ENCODE measurements at regions not wholly inside any gene's neighbourhood (a gene's known extent, or its start where the extent isn't known, plus 50 kb on each side); places are given as distances from the start of the nearest gene placed in this dataset.

GRCh38 chr21:22253761-22254160, 1255.6 kb downstream of the NCAM2 start:
- intact Hi-C loops (cut with DNase I; ENCODE audit: low total_unique reads): loop anchor here (5.0 kb wide), 1 partner anchor 1386 kb away; no protein-coding TSS in a partner anchor
- H3K9me3 ChIP-seq: no peaks in the 10 kb centered on the region
- H3K4me3 ChIP-seq: no peak overlapping the region
- no peaks in the 10 kb centered on the region for H3K36me3 ChIP-seq
- TF ChIP-seq, protein P1, sequence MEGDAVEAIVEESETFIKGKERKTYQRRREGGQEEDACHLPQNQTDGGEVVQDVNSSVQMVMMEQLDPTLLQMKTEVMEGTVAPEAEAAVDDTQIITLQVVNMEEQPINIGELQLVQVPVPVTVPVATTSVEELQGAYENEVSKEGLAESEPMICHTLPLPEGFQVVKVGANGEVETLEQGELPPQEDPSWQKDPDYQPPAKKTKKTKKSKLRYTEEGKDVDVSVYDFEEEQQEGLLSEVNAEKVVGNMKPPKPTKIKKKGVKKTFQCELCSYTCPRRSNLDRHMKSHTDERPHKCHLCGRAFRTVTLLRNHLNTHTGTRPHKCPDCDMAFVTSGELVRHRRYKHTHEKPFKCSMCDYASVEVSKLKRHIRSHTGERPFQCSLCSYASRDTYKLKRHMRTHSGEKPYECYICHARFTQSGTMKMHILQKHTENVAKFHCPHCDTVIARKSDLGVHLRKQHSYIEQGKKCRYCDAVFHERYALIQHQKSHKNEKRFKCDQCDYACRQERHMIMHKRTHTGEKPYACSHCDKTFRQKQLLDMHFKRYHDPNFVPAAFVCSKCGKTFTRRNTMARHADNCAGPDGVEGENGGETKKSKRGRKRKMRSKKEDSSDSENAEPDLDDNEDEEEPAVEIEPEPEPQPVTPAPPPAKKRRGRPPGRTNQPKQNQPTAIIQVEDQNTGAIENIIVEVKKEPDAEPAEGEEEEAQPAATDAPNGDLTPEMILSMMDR (IDR thresholded peaks at IDR 0.05): no peak
- H3K27ac ChIP-seq: no peak overlapping the region
- DNase-seq: no peak
- no peaks in the 10 kb centered on the region for H3K4me1 ChIP-seq
- H3K27me3 ChIP-seq: no peaks in the 10 kb centered on the region

GRCh38 chr21:22258821-22259220, 1260.6 kb downstream of the NCAM2 start:
- Histone ChIP-seq H3K27me3 (no peaks in the 10 kb centered on the region), H3K27ac (no peak overlapping the region), H3K36me3 (no peaks in the 10 kb centered on the region), H3K9me3 (no peaks in the 10 kb centered on the region), H3K4me3 (no peak overlapping the region), H3K4me1 (no peaks in the 10 kb centered on the region)
- intact Hi-C loops (cut with DNase I; ENCODE audit: low total_unique reads): no loop called here
- TF ChIP-seq, protein P1 (IDR thresholded peaks at IDR 0.05): no peak
- no peak for DNase-seq

DNA sequence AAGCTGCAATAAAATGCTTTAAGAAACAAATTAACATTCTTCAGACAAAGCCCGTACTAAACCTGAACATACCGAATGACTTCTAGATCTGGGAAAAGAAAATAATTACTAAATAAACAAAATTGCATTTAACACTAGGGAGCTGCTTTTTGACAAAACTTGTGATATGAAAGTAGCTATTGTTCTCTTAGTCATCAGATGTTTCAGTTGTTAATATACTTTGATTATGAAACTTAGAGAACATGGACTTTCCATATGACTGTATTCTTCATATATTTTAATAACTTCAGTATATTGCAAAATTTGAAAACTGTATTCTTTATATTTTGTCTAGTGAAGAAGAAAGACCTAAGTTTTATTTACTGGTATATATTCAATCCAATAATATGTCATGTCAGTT, 1262.1 kb downstream of the NCAM2 start:
- intact Hi-C loops (cut with DNase I; ENCODE audit: low total_unique reads): no loop called here
- TF ChIP-seq, protein P1 (IDR thresholded peaks at IDR 0.05): no peak
- DNase-seq: no peak
- no peaks in the 10 kb centered on the region for H3K4me1 ChIP-seq
- no peaks in the 10 kb centered on the region for H3K36me3 ChIP-seq
- no peak overlapping the region for H3K4me3 ChIP-seq
- no peaks in the 10 kb centered on the region for H3K27me3 ChIP-seq
- H3K9me3 ChIP-seq: no peaks in the 10 kb centered on the region
- H3K27ac ChIP-seq: no peak overlapping the region

DNA sequence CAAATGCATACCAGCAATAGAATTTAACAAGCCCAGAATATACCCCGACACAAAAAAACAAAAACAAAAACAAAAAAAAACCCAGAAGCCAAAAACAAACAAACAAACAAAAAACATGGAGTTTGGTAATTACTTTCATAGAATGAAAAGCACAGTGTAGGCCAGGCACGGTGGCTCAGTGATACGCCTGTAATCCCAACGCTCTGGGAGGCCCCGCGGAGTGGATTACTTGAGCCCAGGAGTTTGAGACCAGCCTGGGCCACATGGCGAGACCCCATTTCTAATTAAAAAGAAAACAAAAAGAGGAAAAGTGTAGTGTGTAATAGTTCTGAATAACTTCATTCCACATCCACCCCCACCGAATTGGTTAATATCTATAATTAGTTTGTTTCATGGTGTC, 1265.7 kb downstream of the NCAM2 start:
- TF ChIP-seq, protein P1 (IDR thresholded peaks at IDR 0.05): no peak
- intact Hi-C loops (cut with DNase I; ENCODE audit: low total_unique reads): no loop called here
- H3K9me3 ChIP-seq: no peaks in the 10 kb centered on the region

GRCh38 chr21:22277341-22277740, 1279.1 kb downstream of the NCAM2 start:
- intact Hi-C loops (cut with DNase I; ENCODE audit: low total_unique reads): no loop called here
- TF ChIP-seq, protein P1 (IDR thresholded peaks at IDR 0.05): no peak
- no peaks in the 10 kb centered on the region for H3K4me1 ChIP-seq
- H3K4me3 ChIP-seq: no peak overlapping the region
- H3K27me3 ChIP-seq: no peaks in the 10 kb centered on the region
- H3K9me3 ChIP-seq: no peaks in the 10 kb centered on the region
- H3K27ac ChIP-seq: no peak overlapping the region
- no peak for DNase-seq
- no peaks in the 10 kb centered on the region for H3K36me3 ChIP-seq

More for the DNA sequence above, 1265.7 kb downstream of the NCAM2 start:
- DNase-seq: no peak
- H3K36me3 ChIP-seq: no peaks in the 10 kb centered on the region
- H3K4me1 ChIP-seq: no peaks in the 10 kb centered on the region
- H3K27me3 ChIP-seq: no peaks in the 10 kb centered on the region
- H3K4me3 ChIP-seq: no peak overlapping the region
- H3K27ac ChIP-seq: no peak overlapping the region

GRCh38 chr21:22278366-22278765, 1280.2 kb downstream of the NCAM2 start:
- no peaks in the 10 kb centered on the region for H3K4me1 ChIP-seq
- no peak for DNase-seq
- H3K27ac ChIP-seq: no peak overlapping the region
- no peak overlapping the region for H3K4me3 ChIP-seq
- TF ChIP-seq, protein P1 (IDR thresholded peaks at IDR 0.05): no peak
- intact Hi-C loops (cut with DNase I; ENCODE audit: low total_unique reads): no loop called here
- no peaks in the 10 kb centered on the region for H3K9me3 ChIP-seq
- no peaks in the 10 kb centered on the region for H3K27me3 ChIP-seq
- no peaks in the 10 kb centered on the region for H3K36me3 ChIP-seq

All from tibial artery (tissue), 4 donors.